Head of caudate nucleus (tissue), 42 donors: ENCODE measurements at regions not wholly inside any gene's neighbourhood (a gene's known extent, or its start where the extent isn't known, plus 50 kb on each side); places are given as distances from the start of the nearest gene placed in this dataset.
"Not testable (repeated sequence)": the region's sequence is repeated elsewhere in the genome, so short reads cannot be mapped to it uniquely, and the experiment has no call there.

Experiments
- DNase-seq, 42 donors: peaks; one replicate each; pipeline versions ENCODE4 v3.0.0 to v3.0.0-alpha.2; 2020 to 2021; ENCODE audit warnings: mixed read lengths in 7 of 42
- intact Hi-C: fragments of 100-400 bp; cut with DNase I; formaldehyde crosslinking; loops from one replicate; pipeline ENCODE4 v1.15.0; 2022

DNA sequence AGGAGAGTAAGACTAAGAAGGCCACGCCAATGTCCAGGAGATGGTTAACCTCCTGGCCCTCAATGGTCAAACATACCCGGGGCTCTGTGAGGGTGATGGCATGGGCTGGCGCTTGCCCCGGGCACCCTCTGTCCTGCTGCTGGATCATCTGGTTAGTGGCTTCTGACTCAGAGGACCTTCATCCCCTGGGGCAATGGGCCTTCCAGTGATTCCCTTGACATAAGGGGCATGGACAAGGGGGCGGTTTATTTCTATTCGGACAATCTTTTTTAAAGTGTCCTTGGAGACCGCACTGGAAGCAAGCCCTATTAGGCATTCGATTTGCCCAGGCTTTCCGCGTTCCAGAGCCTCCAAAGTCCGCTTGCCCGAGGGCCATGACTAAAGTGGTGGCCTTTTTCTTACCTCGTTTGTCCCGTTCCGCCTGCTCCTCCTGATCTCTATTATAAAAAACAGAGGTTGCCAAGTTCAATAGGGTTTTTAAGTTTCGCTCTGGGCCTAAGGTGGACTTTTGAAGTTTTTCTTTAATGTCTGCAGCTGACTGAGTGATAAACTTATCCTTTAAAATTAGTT, 93.4 kb upstream of the RHOBTB1 start:
- intact Hi-C loops, DNase-seq: not testable (repeated sequence)

DNA sequence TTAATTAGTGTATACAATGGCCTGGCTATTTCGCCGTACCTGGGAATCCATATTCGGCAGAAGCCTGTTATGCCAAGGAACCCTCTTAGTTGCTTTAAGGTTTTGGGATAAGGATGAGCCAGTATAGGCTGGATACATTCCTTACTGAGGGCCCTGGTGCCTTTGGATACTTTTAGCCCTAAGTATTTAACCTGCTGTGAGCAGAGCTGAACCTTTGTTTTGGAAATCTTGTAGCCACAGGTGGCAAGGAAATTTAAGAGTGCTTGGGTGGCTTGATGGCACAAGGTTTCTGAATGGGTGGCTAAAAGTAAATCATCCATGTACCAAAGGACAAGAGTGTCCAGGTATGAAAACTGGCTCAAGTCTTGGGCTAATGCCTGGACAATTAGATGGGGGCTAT, 92.2 kb upstream of the RHOBTB1 start:
- intact Hi-C loops, DNase-seq: not testable (repeated sequence)

DNA sequence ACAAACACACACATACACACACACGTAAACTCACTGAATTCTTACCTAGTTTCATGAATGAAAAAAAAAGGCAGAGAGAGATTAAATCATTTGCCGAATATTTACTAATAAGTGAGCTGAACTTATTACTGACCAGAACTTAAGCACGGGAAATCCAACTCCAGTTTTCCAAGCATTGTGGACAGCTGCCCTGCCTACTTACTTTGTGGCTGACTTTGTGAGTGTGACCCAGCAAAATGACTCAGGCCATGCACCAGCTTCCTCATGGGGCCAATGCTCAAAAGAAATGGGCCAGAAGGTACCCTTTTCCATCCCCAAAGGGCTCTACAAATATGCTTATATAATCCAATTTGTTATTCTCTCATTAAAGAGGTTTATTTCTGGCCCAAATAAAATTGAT, 87.4 kb upstream of the RHOBTB1 start:
- DNase-seq = no peak
- intact Hi-C loops = no loop called here

DNA sequence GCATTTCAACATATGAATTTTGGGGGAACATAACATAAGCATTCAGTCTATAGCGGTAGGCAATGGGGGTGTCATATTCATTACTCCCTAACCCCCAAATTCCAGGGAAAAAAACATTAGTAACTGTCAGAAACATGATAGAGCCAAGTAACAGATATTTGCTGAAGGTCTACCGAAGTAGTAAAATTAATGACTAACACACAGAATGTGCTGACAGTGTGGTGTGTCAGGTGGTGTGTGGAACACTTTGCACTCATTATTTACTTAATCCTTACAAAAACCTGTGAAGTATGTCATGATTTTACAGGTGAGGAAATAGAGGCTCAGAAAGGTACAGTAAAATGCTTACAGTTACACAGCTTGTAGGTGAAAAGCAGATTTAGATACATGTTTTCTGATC, 85.4 kb upstream of the RHOBTB1 start:
- intact Hi-C loops = no loop called here
- no peak for DNase-seq

DNA sequence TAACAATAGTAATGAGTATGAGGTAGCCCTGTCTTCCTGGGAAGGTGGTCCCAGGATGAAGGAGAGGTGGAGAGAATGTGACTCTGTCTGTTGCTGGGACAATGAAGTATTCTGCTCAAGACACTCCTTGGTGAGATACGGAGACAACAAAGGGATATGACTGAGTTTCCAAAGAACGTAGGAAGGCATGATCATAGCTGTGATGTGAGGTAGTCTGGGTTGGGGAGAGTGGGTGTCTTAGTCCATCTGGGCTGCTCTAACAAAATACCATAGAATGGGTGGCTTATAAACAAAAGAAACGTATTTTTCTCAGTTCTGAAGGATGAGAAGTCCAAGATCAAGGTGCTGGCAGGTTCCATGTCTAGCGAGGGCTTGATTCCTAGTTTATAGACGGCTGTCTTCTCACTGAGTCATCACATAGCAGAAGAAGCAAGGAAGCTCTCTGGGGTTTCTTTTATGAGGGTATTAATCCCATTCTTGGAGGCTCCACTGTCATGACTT, 84.9 kb upstream of the RHOBTB1 start:
- intact Hi-C loops = no loop called here
- no peak for DNase-seq

DNA sequence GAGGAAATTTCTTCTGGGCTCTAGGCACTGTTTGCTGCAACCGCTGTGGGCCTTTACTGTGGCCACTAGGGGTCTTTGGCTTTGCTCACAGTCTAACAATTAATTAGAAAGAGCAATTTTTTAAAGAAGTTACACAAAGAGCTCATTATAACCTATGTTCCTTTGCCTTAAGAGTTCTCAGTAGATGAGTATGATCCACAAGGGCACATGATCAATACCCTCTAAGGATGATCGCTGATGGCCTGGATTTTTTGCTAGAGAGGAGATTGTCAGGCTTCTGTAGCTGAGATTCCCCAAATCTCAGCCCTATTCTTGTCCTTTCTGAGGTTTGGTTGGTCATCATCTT, 80.8 kb upstream of the RHOBTB1 start:
- peak in 38 of 42 donors; percentile 15 to 83 (median 45) for DNase-seq
- intact Hi-C loops = no loop called here

DNA sequence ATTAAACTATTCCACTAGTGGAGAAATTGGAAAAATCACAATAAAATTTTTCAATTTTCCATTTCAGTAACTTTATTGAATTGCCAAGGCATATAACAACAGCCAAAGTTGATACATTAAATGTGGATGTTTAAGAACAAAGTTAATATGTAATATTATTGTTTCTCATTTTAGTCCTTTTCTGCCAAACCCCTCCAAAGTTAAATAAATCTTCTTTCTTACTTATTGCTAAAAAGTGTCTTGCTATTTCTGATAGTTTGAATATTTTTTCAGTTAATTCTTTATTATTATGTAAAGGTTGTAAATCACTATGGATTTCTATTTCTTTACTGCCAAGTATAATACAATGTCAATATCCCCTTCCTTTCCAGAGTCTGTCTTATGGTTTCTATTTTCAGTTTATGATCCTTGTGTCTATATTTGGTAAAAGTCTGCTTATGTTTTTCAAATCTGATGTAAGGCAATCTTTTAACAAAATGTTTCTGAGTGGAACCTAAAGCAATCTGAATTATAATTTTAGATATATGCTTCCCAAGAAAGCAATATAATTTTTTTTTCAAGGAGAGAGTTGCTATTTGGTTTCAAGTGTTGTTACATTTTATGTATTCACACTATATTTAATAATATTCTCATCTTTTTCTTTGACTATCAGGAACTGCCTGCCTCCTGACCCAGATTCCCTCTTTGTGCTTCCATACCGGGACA, 80.3 kb upstream of the RHOBTB1 start:
- DNase-seq = no peak
- intact Hi-C loops = no loop called here

DNA sequence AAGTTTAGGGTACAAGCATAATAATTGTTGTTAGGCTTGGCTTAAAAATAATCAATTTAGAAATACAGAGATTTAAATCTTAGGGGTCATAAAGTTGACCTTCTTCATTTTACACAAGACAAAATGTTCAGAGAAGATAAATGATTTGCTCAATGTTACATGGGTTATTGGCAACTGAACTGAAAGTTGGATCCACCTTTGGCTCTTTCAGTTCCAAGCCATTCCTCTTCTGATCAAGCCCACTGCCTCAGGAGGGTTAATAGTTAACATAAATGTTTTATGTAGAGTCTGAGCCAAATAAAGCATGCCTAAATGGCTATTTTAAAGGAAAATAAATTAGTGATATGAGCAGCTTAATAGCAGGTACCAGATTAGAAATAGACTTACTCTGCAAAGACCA, 79.1 kb upstream of the RHOBTB1 start:
- intact Hi-C loops = no loop called here
- DNase-seq = no peak

DNA sequence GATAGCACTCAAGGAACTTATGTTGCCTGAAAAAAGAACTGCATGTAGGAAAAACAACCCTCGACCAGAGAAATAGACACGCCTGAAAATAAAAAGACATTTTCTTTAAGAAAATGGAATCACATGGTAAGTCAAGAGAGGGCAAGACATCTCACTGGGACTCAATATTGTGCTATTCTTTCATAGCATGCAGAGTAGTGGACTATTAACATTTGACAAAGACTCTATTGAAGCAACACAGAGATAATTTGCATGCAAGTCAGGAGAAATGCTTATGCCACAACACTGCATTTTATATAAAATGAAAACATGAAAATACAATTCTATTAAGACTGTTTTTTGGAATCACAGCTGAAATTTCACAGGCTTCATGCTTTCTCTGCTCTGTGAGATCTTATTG, 77.9 kb upstream of the RHOBTB1 start:
- DNase-seq = no peak
- intact Hi-C loops = no loop called here

DNA sequence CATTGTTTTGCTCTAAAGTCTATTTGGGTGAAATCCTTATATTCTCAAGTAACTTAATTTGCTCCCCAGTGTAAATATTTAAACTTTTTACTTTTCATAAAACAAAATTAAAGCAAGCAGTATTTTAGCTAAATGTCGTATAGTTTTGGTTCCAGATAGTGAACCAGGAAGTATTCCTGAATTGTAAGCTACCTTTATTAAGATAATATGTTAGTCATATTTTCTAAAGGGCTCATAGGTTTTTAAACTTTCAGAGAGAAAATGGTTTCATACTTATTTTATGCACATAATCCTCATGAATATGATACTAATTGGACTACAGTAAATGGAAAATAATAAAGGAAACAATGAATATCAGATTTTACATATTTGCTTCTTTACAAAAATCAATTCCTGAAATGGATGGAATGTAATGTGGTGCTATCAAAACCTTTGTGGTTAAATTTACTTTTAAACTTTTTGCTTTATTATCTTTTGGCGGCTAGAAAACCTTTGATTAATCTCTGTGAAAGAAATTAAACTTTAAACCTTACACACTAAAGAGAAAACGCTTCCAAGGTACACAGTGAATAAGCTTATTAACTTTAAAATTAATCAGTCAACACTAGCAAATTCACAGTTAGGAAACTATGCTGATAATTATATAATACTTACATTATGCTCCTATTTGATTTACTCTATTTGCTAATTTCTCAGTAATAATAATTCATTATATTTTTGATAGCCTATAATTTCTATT, 76.6 kb upstream of the RHOBTB1 start:
- intact Hi-C loops = no loop called here
- no peak for DNase-seq

DNA sequence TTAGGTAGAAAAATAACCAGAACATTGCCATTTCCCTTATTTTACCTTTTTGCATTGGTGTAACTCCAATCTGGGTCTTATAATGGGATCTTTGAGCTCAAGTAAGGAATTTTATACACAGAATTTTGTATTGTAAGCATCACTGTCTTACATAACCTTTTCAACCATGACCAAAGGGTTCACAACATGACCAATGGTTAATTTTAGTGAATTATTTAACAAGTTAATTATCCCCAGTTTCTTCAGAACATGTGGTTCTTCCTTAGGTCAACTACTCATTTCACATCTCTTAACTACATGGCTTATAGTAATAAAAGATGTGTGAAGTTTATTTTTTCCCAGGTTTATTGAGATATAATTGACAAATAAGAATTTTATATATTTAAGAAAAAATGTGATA, 74.2 kb upstream of the RHOBTB1 start:
- no peak for DNase-seq
- intact Hi-C loops = no loop called here

DNA sequence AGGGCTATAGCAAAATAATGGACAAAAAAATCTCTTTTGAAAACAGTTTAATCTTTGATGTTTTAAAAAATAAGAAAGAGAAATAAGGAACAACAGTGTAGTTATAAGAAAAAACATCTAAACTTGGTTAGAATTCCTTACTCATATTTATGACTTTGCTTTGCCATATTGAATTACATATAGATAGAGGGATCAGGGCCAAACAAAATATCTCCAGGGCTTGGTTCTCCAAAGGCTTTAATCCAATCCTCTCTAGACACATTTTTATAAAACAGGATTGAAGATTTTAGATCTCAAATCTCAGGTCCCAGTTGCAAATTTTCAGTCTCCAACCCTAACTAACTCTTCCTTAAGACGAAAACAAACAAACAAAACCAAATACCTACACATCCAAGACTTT, 72.6 kb upstream of the RHOBTB1 start:
- no peak for DNase-seq
- intact Hi-C loops = no loop called here

DNA sequence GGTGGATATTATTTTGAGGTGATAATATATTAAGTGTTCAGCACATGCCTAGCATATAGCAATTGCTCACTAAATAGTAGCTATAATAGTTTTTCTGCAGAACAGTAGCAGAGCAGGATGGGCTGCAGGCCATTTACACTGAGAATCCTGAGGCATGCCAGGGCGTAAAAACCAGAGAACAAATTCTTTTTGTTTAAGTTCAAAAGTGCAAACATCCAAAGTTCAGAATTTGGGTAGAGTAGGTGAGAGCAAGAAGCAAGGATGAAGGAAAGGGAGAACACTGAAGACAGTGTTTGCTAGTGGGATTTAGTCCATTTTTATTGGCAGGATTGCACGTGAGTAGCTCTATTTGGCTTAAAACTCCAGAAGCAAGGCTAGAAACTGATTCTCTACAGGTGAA, 72.0 kb upstream of the RHOBTB1 start:
- intact Hi-C loops = no loop called here
- no peak for DNase-seq

DNA sequence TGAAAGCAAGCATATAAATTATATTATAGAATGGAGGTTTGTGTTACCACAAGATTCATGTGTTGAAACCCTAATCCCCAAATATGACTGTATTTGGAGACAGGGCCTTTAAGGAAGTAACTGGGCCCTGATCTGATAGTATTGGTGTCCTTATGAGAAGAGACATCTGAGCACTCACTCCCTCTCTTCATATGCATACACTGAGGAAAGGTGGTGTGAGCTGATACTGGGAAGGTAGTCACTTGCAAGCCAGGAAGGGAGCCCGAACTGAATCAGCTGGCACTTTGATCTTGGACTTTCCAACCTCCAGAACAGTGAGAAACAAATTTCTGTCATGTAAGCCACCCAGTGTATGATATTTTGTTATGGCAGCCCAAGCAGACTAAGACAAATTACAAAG, 66.9 kb upstream of the RHOBTB1 start:
- no peak for DNase-seq
- intact Hi-C loops = no loop called here

DNA sequence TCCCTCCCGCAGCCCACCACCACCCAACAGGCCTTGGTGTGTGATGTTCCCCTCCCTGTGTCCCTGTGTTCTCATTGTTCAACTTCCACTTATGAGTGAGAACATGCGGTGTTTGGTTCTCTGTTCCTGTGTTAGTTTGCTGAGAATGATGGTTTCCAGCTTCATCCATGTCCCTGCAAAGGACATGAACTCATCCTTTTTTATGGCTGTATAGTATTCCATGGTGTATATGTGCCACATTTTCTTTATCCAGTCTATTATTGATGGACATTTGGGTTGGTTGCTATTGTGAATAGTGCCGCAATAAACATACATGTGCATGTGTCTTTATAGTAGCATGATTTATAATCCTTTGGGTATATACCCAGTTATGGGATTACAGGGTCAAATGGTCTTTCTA, 59.1 kb upstream of the RHOBTB1 start:
- intact Hi-C loops, DNase-seq: not testable (repeated sequence)

DNA sequence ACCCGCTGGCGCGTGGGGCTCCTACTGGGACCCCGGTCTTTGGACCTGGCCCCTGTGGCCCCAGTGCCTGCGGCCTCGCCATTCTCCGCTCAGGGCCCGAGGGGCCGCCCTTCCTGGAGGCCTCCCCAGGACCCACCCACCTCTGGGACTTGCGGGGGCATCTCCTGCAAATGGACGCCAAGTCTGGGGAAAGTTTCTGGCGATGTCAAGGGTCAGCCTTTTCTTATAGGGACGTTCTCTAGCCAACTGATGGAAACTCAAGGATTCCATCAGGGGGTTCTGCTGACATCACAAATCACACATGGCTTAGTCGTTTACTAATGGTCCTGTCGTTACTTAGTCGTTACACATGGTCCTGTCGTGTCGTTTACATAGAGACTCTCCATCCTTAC, 57.7 kb upstream of the RHOBTB1 start:
- peak in 1 of 42 donors; percentile 34 for DNase-seq
- intact Hi-C loops = no loop called here

DNA sequence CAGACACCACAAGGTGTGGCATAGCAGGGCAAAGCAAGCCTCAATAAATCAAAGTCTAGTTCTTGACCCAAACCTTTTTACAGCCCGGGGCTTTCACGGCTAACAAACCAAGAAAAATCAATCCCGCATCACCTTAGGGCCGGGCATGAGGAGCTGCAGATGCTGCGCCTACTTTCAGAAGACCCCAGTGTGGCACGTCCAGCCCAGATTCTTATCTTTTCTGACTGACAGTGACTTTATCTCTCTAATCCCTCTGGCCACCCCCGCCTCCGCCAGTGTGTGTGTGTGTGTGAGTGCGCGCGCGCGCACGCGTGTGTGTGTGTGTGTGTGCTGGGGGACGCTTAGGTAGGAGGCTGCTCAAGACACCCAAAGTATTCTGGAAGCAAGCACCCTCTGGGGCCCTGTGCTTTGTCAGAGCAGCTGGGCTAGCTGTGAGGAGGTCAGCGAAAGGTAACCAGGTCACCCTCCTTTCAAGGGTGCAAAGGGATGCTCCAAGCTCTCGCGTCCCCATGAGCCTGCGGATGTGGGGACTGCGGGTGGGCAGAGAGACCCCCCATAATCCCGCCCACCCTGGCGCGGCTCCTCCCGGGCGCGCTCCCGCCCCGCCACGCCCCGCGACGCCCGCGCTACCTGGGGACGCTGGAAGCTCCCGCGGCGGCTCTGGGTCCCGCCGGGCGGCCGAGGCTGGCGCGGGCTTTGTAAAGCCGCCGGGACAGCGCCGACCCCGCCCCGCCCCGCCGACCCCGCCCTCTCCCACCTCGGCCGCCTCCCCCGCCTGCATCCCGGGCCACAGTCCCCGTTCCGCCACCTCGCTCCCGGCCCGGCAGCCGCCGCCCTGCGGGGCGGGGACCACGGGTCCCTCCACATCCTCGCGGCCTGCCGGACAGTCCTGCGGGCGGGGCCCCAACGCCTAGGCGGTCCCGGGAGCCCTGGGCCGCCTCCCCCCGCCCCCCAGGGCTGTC, 57.1 kb upstream of the RHOBTB1 start:
- intact Hi-C loops = no loop called here
- DNase-seq = peak; percentile 18 to 80 (median 54)

DNA sequence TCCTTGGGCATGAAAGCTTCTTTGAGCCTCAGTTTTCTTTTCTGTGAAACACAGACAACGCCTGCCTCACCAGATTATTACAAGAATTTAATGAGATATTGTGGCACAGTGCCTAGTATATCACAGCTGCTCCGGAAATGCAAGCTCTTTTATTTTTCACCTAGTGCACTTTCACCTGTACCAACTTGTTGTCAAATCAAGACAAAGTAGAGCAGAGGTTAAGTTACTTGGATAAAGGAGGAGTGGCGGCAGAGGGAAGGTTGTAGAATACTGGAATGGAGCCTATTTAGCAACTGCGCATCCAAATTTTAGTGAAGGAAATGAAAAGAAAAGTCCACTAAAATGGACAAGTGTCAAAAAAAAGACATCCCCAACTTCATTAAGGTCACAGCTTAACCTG, 54.9 kb upstream of the RHOBTB1 start:
- intact Hi-C loops = no loop called here
- no peak for DNase-seq

DNA sequence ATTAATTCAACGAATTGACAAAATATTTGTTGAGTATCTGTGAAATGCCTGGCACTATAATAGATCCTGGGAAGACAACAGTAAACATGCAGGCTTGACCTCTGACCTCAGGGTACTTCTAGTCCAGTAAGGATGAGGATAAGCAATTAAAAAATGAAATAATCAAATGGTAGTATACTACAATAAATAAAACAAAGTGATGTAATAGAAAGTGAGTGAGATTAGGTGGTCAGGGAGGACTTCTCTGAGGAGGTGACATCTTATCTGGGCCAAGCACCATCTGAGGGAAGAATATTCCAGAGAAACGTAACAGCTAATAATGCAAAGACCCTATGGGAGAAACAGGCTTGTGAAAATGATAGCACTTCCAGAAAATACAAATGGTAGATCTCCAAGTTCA, 50.1 kb upstream of the RHOBTB1 start:
- DNase-seq = no peak
- intact Hi-C loops = no loop called here
